ENCODE measurements at regions not wholly inside any gene's neighbourhood (a gene's known extent, or its start where the extent isn't known, plus 50 kb on each side); places are given as distances from the start of the nearest gene placed in this dataset.

DNA sequence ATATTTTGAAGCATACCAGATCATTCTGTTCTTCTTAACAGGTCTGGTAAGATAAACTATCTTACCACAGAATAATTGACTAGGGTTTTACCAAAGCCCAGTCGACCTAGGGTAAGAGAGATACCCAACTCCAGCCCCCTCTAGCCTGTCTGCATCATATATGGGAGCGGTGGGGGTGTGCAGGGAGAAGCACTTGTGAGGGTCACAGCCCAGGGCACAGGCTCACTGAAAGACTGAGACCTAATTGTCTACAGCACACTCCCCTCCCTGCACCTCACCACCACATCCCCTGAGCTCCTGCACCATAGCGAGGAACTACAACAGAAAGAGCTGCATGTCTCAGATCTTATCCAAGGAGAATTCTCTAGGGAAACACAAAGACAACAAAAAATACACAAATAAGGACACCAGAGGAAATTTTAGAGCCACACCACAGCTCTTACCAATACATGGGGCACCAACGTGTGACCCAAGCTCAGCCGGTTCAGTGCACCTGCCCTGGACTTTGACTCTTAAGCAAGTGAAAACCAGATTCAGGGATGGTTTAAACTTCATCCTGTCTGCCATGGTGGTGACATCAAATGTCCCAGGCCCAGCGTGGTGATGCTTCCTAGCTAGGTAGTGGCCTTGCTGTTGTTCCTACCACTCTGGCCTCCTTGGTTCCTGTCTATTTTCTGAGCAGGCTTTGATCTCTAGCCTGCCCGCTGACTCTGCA is 150.8 kb downstream of the HERPUD2 start:
- Histone ChIP-seq H3K9me3 (no peaks in the 10 kb centered on the region), H3K36me3 (no peaks in the 10 kb centered on the region), H3K4me1 (no peaks in the 10 kb centered on the region), H3K27ac (no peak overlapping the region), H3K4me3 (no peak overlapping the region), H3K27me3 (peaks cover 0 to 12% (median 0%) of the 10 kb centered on the region in 3 donors)
- no peak for TF ChIP-seq POLR2AphosphoS5 (IDR thresholded peaks at IDR 0.05)
- no peak for TF ChIP-seq POLR2A (IDR thresholded peaks at IDR 0.05)
- no peak for TF ChIP-seq EP300 (IDR thresholded peaks at IDR 0.05)
- TF ChIP-seq, protein P1, sequence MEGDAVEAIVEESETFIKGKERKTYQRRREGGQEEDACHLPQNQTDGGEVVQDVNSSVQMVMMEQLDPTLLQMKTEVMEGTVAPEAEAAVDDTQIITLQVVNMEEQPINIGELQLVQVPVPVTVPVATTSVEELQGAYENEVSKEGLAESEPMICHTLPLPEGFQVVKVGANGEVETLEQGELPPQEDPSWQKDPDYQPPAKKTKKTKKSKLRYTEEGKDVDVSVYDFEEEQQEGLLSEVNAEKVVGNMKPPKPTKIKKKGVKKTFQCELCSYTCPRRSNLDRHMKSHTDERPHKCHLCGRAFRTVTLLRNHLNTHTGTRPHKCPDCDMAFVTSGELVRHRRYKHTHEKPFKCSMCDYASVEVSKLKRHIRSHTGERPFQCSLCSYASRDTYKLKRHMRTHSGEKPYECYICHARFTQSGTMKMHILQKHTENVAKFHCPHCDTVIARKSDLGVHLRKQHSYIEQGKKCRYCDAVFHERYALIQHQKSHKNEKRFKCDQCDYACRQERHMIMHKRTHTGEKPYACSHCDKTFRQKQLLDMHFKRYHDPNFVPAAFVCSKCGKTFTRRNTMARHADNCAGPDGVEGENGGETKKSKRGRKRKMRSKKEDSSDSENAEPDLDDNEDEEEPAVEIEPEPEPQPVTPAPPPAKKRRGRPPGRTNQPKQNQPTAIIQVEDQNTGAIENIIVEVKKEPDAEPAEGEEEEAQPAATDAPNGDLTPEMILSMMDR (IDR thresholded peaks at IDR 0.05), result no peak
- WGBS, 5 donors, result 73 to 84% (median 79%) methylated on average over 7 of the region's 7 CpGs
- no peak for DNase-seq
- intact Hi-C loops (cut with DNase I; ENCODE audit: low total_unique reads), result no loop called here

DNA sequence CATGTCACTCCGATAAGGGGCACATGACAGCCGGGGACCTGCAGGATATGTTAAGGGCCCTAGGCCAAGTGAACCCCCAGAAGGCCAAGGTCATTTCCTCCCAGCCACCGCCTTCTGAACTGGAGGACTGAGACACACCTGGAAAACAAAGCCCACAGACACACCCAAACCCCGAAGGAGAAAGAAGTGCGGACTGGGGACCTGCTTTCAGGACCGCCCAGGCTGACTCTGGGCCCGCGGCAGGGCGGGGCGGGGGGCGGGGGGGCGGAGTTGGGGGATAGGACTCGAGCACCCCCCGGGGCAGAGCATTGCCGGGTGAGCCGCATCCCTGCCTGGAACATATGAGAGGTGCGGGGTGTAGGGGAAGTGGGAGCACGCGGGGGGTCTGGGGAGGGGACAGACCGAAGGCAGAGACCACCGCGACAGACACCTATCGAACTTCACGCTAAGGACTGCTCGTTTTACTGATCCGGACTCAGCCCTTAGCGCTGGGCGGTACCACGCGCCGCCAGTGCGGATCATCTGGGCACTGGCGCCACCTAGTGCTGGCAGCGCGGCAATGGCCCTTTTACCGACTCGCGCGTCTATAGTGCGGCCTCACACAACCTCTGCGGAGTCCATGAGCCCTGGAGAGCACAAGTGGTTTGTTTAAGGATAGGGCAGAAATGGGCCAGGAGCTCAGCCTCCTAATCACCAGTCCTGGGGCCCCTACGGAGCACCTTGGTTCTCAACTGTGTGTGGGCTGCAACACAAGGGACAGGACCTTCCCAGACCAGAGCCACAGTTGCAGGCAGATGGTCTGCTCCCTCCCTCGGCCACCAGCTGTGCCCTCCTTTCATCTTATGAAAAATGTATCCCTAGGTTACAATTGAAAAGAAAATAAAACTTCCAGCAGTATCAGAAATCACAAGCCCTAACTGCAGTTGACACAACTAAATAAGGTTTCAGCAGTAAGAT is 157.6 kb downstream of the HERPUD2 start:
- Histone ChIP-seq H3K27ac (no peak overlapping the region), H3K4me1 (peaks cover 0 to 13% (median 9%) of the 10 kb centered on the region in 4 donors), H3K4me3 (peak overlapping the region; percentile 41 to 54 (median 48)), H3K36me3 (no peaks in the 10 kb centered on the region), H3K9me3 (no peaks in the 10 kb centered on the region), H3K27me3 (peaks cover 0 to 8% (median 0%) of the 10 kb centered on the region in 3 donors)
- WGBS, 5 donors, result 4 to 7% (median 6%) methylated on average over 23 to 43 of the region's 43 CpGs
- DNase-seq, result peak; percentile 83 to 93
- intact Hi-C loops (cut with DNase I; ENCODE audit: low total_unique reads), result loop anchor here (10.0 kb wide), 1 partner anchor 343 kb away; no protein-coding TSS in a partner anchor
- TF ChIP-seq EP300 (IDR thresholded peaks at IDR 0.05) (no peak), POLR2AphosphoS5 (IDR thresholded peaks at IDR 0.05) (no peak), POLR2A (IDR thresholded peaks at IDR 0.05) (no peak)
- TF ChIP-seq, protein P1 (IDR thresholded peaks at IDR 0.05), result peak in 5 of 7 experiments; percentile 85 to 89 (median 88)

DNA sequence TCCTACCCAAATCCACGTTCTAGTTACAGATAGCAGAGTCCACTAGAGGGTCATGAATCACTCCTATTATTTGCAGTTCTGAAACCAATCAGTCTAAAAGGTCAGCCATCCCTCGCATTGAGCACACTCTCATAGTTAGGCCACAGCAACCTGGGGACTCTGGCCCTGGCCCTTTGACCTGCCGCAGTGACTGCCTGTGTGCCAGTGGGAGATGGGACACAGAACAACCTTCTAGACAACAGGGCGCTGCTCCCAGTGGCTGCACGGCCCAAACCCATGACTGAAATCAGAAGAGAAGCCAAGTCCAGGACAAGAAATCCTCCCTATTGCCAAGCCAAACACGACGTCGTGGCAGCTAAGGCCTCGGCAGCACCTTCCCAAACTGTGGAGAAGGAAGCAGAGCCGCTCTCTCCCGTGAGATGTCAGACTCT is 158.5 kb downstream of the HERPUD2 start:
- peaks cover 0 to 8% (median 0%) of the 10 kb centered on the region in 3 donors for H3K27me3 ChIP-seq
- H3K9me3 ChIP-seq, result no peaks in the 10 kb centered on the region
- intact Hi-C loops (cut with DNase I; ENCODE audit: low total_unique reads), result loop anchor here (10.0 kb wide), 1 partner anchor 342 kb away; no protein-coding TSS in a partner anchor
- no peak overlapping the region for H3K4me3 ChIP-seq
- H3K27ac ChIP-seq, result no peak overlapping the region
- TF ChIP-seq POLR2AphosphoS5 (IDR thresholded peaks at IDR 0.05) (no peak), EP300 (IDR thresholded peaks at IDR 0.05) (no peak), POLR2A (IDR thresholded peaks at IDR 0.05) (no peak)
- TF ChIP-seq, protein P1 (IDR thresholded peaks at IDR 0.05), result no peak
- peaks cover 0 to 13% (median 9%) of the 10 kb centered on the region in 4 donors for H3K4me1 ChIP-seq
- no peaks in the 10 kb centered on the region for H3K36me3 ChIP-seq
- DNase-seq, result no peak
- 50 to 65% (median 56%) methylated on average over 11 of the region's 11 CpGs for WGBS, 5 donors

DNA sequence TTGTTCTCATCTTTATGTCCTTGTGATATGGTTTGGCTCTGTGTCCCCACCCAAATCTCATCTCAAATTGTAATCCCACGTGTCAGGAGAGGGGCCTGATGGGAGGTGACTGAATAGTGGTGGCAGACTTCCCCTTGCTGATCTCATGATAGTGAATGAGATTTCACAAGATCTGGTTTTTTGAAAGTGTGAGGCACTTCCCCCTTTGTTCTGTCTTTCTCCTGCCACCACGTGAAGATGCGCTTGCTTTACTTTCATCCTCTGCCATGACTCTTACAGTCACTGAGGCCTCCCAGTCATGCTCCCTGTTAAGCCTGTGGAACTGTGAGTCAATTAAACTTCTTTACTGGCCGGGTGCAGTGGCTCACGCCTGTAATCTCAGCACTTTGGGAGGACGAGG is 161.0 kb downstream of the HERPUD2 start:
- Histone ChIP-seq H3K27me3 (peaks cover 0 to 8% (median 0%) of the 10 kb centered on the region in 3 donors), H3K27ac (no peak overlapping the region), H3K4me1 (peaks cover 0 to 13% (median 9%) of the 10 kb centered on the region in 4 donors), H3K9me3 (no peaks in the 10 kb centered on the region), H3K4me3 (no peak overlapping the region), H3K36me3 (no peaks in the 10 kb centered on the region)
- intact Hi-C loops (cut with DNase I; ENCODE audit: low total_unique reads), result loop anchor here (10.0 kb wide), 1 partner anchor 339 kb away; no protein-coding TSS in a partner anchor
- no peak for TF ChIP-seq POLR2AphosphoS5 (IDR thresholded peaks at IDR 0.05)
- TF ChIP-seq, protein P1 (IDR thresholded peaks at IDR 0.05), result no peak
- TF ChIP-seq EP300 (IDR thresholded peaks at IDR 0.05), result no peak
- no peak for TF ChIP-seq POLR2A (IDR thresholded peaks at IDR 0.05)
- WGBS, 5 donors, result 62 to 76% (median 71%) methylated on average over 6 of the region's 6 CpGs
- no peak for DNase-seq
